Osteoblast (primary cell): ENCODE measurements at regions not wholly inside any gene's neighbourhood (a gene's known extent, or its start where the extent isn't known, plus 50 kb on each side); places are given as distances from the start of the nearest gene placed in this dataset.

Experiments used
- DNase-seq: peaks from one replicate; pipeline ENCODE4 v3.0.0; 2011; ENCODE audit warnings: low spot score, mixed read lengths; ENCODE audit not compliant: insufficient read length; ENCODE audit errors: missing footprints
- H2AFZ ChIP-seq: 2 replicates; pipeline ENCODE4 v1.6.0; 2011; ENCODE audit warnings: mild to moderate bottlenecking, low read length
- H3K27ac ChIP-seq: 2 replicates; pipeline ENCODE4 v1.5.1; 2011; ENCODE audit warnings: mild to moderate bottlenecking, low read depth, low read length, moderate library complexity
- H3K27me3 ChIP-seq: 2 replicates; pipeline ENCODE4 v1.6.0; 2012; ENCODE audit warnings: mild to moderate bottlenecking, control low read depth, inconsistent platforms, low read length, moderate library complexity; ENCODE audit not compliant: insufficient read depth
- H3K36me3 ChIP-seq: 2 replicates; pipeline ENCODE4 v1.5.1; 2011; ENCODE audit warnings: mild to moderate bottlenecking, low read length, control low read depth, moderate library complexity; ENCODE audit not compliant: insufficient read depth
- H3K4me1 ChIP-seq: 2 replicates; pipeline ENCODE4 v1.5.1; 2011; ENCODE audit warnings: mild to moderate bottlenecking, low read length, control low read depth, moderate library complexity; ENCODE audit not compliant: insufficient read depth
- H3K4me2 ChIP-seq: 2 replicates; pipeline ENCODE4 v1.6.0; 2011; ENCODE audit warnings: mild to moderate bottlenecking, low read length; ENCODE audit not compliant: insufficient read depth
- H3K4me3 ChIP-seq: fragments of 200-600 bp; sonication (generic); 3 replicates; pipeline ENCODE4 v1.5.1; 2012; ENCODE audit warnings: mild to moderate bottlenecking, low read length, inconsistent platforms; ENCODE audit not compliant: insufficient read depth
- H3K79me2 ChIP-seq: 2 replicates; pipeline ENCODE4 v1.6.0; 2012; ENCODE audit warnings: mild to moderate bottlenecking, low read length, control low read depth, inconsistent platforms; ENCODE audit not compliant: insufficient read depth
- H3K9me3 ChIP-seq: 2 replicates; pipeline ENCODE4 v1.5.1; 2011; ENCODE audit warnings: low read depth, low read length, control low read depth
- H4K20me1 ChIP-seq: 2 replicates; pipeline ENCODE4 v1.6.0; 2012; ENCODE audit warnings: mild to moderate bottlenecking, low read length, control low read depth; ENCODE audit not compliant: insufficient read depth
- TF ChIP-seq, protein P1 (sequence below): IDR thresholded peaks from 2 replicates; pipeline ENCODE4 v1.5.1; 2011; ENCODE audit warnings: mild to moderate bottlenecking, low read depth, low read length, moderate library complexity; ENCODE audit errors: extremely low read depth

DNA sequence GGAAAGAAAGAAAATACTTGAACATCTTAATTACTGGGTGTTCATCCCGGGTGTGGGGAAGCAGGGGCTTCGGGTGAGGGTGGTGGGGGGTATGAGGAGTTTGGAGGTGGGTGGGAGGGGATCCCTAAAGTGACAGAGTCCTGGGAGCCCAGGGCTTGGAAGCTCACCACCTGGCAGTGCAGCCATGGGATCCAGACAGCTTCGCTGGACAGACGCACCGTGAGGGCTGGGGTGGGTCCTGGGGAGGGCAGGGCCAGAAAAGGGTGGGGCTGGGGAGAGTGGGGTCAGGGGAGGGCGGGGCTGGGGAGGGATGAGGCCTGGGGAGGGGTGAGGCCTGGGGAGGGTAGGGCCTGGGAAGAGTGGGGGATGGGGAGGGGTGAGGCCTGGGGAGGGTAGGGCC is 127.5 kb upstream of the LPCAT1 start:
- Histone ChIP-seq H3K79me2 (no peaks in the 10 kb centered on the region), H3K4me2 (no peak overlapping the region), H3K9me3 (no peaks in the 10 kb centered on the region), H3K4me3 (no peak overlapping the region), H3K27ac (no peak overlapping the region), H4K20me1 (no peaks in the 10 kb centered on the region), H2AFZ (no peak overlapping the region), H3K27me3 (peaks cover 25% of the 10 kb centered on the region), H3K36me3 (no peaks in the 10 kb centered on the region), H3K4me1 (no peaks in the 10 kb centered on the region)
- TF ChIP-seq, protein P1, sequence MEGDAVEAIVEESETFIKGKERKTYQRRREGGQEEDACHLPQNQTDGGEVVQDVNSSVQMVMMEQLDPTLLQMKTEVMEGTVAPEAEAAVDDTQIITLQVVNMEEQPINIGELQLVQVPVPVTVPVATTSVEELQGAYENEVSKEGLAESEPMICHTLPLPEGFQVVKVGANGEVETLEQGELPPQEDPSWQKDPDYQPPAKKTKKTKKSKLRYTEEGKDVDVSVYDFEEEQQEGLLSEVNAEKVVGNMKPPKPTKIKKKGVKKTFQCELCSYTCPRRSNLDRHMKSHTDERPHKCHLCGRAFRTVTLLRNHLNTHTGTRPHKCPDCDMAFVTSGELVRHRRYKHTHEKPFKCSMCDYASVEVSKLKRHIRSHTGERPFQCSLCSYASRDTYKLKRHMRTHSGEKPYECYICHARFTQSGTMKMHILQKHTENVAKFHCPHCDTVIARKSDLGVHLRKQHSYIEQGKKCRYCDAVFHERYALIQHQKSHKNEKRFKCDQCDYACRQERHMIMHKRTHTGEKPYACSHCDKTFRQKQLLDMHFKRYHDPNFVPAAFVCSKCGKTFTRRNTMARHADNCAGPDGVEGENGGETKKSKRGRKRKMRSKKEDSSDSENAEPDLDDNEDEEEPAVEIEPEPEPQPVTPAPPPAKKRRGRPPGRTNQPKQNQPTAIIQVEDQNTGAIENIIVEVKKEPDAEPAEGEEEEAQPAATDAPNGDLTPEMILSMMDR, result no peak
- peak; percentile 84 for DNase-seq

DNA sequence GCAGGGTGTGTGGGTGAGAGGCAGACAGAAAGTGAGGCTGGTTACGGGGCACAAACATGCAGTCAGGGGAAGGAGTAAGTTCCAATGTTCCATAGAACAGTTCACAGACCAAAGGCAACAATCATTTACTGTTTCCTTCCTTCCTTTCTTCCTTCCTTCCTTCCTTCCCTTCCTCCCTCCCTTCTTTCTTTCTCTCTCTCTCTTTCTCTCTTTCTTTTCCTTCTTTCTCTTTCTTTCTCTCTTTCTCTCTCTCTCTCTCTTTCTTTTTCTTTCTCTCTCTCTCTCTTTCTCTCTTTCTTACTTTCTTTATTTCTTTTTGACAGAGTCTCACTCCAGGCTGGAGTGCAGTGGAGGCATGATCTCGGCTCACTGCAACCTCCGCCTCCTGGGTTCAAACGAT is 125.8 kb upstream of the LPCAT1 start:
- Histone ChIP-seq H3K27me3 (peaks cover 30% of the 10 kb centered on the region), H2AFZ (no peak overlapping the region), H3K4me1 (no peaks in the 10 kb centered on the region), H3K79me2 (no peaks in the 10 kb centered on the region), H3K36me3 (no peaks in the 10 kb centered on the region), H3K4me2 (no peak overlapping the region), H3K27ac (no peak overlapping the region), H3K9me3 (no peaks in the 10 kb centered on the region), H3K4me3 (no peak overlapping the region), H4K20me1 (no peaks in the 10 kb centered on the region)
- DNase-seq, result no peak
- TF ChIP-seq, protein P1, result no peak

- Histone ChIP-seq H3K9me3 (no peaks in the 10 kb centered on the region), H3K79me2 (no peaks in the 10 kb centered on the region), H3K27me3 (peaks cover 35% of the 10 kb centered on the region), H4K20me1 (no peaks in the 10 kb centered on the region), H3K4me1 (no peaks in the 10 kb centered on the region), H3K4me3 (no peak overlapping the region), H3K4me2 (no peak overlapping the region), H3K27ac (no peak overlapping the region), H3K36me3 (no peaks in the 10 kb centered on the region), H2AFZ (no peak overlapping the region)
- peak; percentile 81 for DNase-seq
- TF ChIP-seq, protein P1, result no peak
These were observed 125.0 kb upstream of the LPCAT1 start for GRCh38 chr5:1648806-1649205.

- Histone ChIP-seq H3K4me1 (no peaks in the 10 kb centered on the region), H3K4me3 (no peak overlapping the region), H4K20me1 (no peaks in the 10 kb centered on the region), H3K9me3 (no peaks in the 10 kb centered on the region), H3K4me2 (no peak overlapping the region), H2AFZ (no peak overlapping the region), H3K79me2 (no peaks in the 10 kb centered on the region), H3K27ac (no peak overlapping the region), H3K27me3 (peaks cover 34% of the 10 kb centered on the region), H3K36me3 (no peaks in the 10 kb centered on the region)
- DNase-seq, result peak; percentile 27
- TF ChIP-seq, protein P1, result no peak
These were observed 123.8 kb upstream of the LPCAT1 start for GRCh38 chr5:1647580-1647979.
